Neural progenitor cell (in vitro differentiated cells): ENCODE measurements at regions not wholly inside any gene's neighbourhood (a gene's known extent, or its start where the extent isn't known, plus 50 kb on each side); places are given as distances from the start of the nearest gene placed in this dataset.

Experiments used
- DNase-seq: peaks from one replicate; pipeline ENCODE4 v3.0.0-alpha.2; 2016; ENCODE audit warnings: low spot score
- H2AFZ ChIP-seq: fragments of 200-600 bp; sonication (generic); replicated peaks from 2 replicates; pipeline ENCODE4 v1.6.1; 2016; ENCODE audit warnings: antibody characterized with exemption
- H3F3A ChIP-seq: fragments of 200-600 bp; sonication (generic); 2 replicates; pipeline ENCODE4 v1.6.1; 2016; ENCODE audit warnings: antibody characterized with exemption, low read depth
- H3K27ac ChIP-seq: fragments of 200-600 bp; sonication (generic); 2 replicates; pipeline ENCODE4 v1.5.1; 2016; ENCODE audit warnings: mild to moderate bottlenecking
- H3K27me3 ChIP-seq: fragments of 200-600 bp; sonication (generic); 2 replicates; pipeline ENCODE4 v1.6.1; 2016; ENCODE audit warnings: mild to moderate bottlenecking, moderate library complexity
- H3K36me3 ChIP-seq: fragments of 200-600 bp; sonication (generic); 2 replicates; pipeline ENCODE4 v1.5.1; 2016
- H3K4me1 ChIP-seq: fragments of 200-600 bp; sonication (generic); 2 replicates; pipeline ENCODE4 v1.6.1; 2016; ENCODE audit warnings: mixed run types
- H3K4me2 ChIP-seq: fragments of 200-600 bp; sonication (generic); 2 replicates; pipeline ENCODE4 v1.6.1; 2016
- H3K4me3 ChIP-seq: fragments of 200-600 bp; sonication (generic); 2 replicates; pipeline ENCODE4 v1.5.1; 2016
- H3K79me2 ChIP-seq: fragments of 200-600 bp; sonication (generic); 2 replicates; pipeline ENCODE4 v1.6.1; 2016; ENCODE audit warnings: low read depth
- H3K9ac ChIP-seq: fragments of 200-600 bp; sonication (generic); 2 replicates; pipeline ENCODE4 v1.6.1; 2016
- H3K9me3 ChIP-seq: fragments of 200-600 bp; sonication (generic); 2 replicates; pipeline ENCODE4 v1.5.1; 2016; ENCODE audit warnings: low read depth
- H4K20me1 ChIP-seq: fragments of 200-600 bp; sonication (generic); 2 replicates; pipeline ENCODE4 v1.6.1; 2016; ENCODE audit warnings: low read depth
- H3K27ac Mint-ChIP-seq: 3 replicates; pipeline ENCODE4 v1.8.0; 2021; ENCODE audit warnings: mixed read lengths
- H3K27me3 Mint-ChIP-seq: 2 replicates; pipeline ENCODE4 v1.8.0; 2022; ENCODE audit warnings: low read depth, mild to moderate bottlenecking, inconsistent platforms, moderate library complexity, mixed read lengths; ENCODE audit not compliant: insufficient read depth
- H3K36me3 Mint-ChIP-seq: 3 replicates; pipeline ENCODE4 v1.8.0; 2021; ENCODE audit warnings: mixed read lengths
- H3K4me1 Mint-ChIP-seq: 3 replicates; pipeline ENCODE4 v1.8.0; 2021; ENCODE audit warnings: mixed read lengths
- H3K4me3 Mint-ChIP-seq: 3 replicates; pipeline ENCODE4 v1.8.0; 2021; ENCODE audit warnings: mild to moderate bottlenecking, moderate library complexity, mixed read lengths
- H3K9me3 Mint-ChIP-seq: 3 replicates; pipeline ENCODE4 v1.8.0; 2020; ENCODE audit warnings: mixed read lengths
- CTCF ChIP-seq: fragments of 200-600 bp; sonication (generic); IDR thresholded peaks from 2 replicates; pipeline ENCODE4 v1.5.1; 2017; ENCODE audit warnings: antibody characterized with exemption, mild to moderate bottlenecking
- EZH2 ChIP-seq: fragments of 200-600 bp; sonication (generic); IDR thresholded peaks from 2 replicates; pipeline ENCODE4 v1.6.1; 2017; ENCODE audit warnings: antibody characterized with exemption, mild to moderate bottlenecking, moderate library complexity
- EZH2phosphoT487 ChIP-seq: fragments of 200-600 bp; sonication (generic); IDR thresholded peaks from 2 replicates; pipeline ENCODE4 v1.6.1; 2017; ENCODE audit warnings: antibody characterized with exemption

DNA sequence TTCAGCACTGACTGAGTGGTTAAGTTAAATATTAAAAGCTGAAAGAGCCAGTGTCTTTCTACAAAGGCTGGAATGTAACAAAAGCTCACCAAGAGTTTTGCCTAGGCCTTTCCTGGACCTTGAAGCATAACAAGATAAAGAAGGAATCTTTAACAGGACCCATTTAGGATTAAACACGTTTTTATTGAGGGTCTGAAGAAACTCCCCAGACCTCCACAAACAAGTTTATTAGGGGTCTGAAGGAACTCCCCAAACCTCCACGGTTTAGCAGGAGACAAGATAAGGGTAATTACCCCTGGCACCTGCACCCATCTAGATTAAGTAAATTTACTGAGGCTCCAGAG lies 104.0 kb downstream of the ACAA2 start:
- Histone ChIP-seq H3K4me2 (no peak overlapping the region), H3K9ac (no peak overlapping the region), H4K20me1 (no peaks in the 10 kb centered on the region), H3K27ac (no peak overlapping the region), H3K27me3 (no peaks in the 10 kb centered on the region), H3K36me3 (no peaks in the 10 kb centered on the region), H3K79me2 (no peaks in the 10 kb centered on the region), H3F3A (no peaks in the 10 kb centered on the region), H2AFZ (no peak overlapping the region), H3K4me1 (no peaks in the 10 kb centered on the region), H3K4me3 (no peak overlapping the region), H3K9me3 (no peaks in the 10 kb centered on the region)
- no peak overlapping the region for H3K4me3 Mint-ChIP-seq
- H3K27ac Mint-ChIP-seq, result no peak overlapping the region
- DNase-seq, result no peak
- H3K9me3 Mint-ChIP-seq, result peaks cover 6% of the 10 kb centered on the region
- H3K36me3 Mint-ChIP-seq, result no peaks in the 10 kb centered on the region
- H3K4me1 Mint-ChIP-seq, result peaks cover 8% of the 10 kb centered on the region
- TF ChIP-seq EZH2 (no peak), EZH2phosphoT487 (no peak), CTCF (no peak)
- peaks cover 10% of the 10 kb centered on the region for H3K27me3 Mint-ChIP-seq

DNA sequence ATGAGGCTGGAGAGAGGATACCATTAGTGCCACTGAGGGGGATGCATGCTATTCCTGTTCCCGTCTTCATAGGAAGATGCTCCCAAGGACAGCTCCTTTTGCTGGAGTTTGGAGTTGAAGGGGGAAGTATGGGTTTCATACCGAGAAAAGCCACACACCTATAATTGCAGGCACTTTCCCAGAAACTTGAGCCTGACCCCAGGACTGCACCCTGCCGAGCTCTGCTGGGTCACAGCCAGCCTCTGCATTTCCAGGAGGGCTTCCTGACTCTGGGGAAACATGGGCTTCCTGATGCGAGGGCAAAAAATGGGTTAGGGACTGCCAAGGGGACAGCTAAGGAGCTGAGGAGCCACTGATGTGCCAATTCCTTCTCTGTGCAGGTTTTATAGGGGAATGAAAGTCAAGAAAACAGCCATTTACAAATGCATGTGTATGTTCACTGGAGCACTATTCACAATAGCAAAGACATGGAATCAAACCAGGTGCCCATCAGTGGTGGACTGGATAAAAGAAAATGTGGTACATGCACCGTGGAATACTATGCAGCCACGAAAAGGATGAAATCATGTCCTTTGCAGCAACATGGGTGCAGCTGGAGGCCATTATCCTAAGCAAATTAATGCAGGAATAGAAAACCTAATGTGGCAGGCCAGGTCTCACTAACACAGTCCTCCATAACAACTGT lies 104.5 kb downstream of the ACAA2 start:
- H3K27ac Mint-ChIP-seq, result no peak overlapping the region
- no peak for DNase-seq
- Histone ChIP-seq H2AFZ (no peak overlapping the region), H3K9me3 (no peaks in the 10 kb centered on the region), H3K4me3 (no peak overlapping the region), H3K4me1 (peaks cover 4% of the 10 kb centered on the region), H3K27ac (no peak overlapping the region), H3K27me3 (no peaks in the 10 kb centered on the region), H3K36me3 (no peaks in the 10 kb centered on the region), H3K4me2 (no peak overlapping the region), H3F3A (no peaks in the 10 kb centered on the region), H4K20me1 (no peaks in the 10 kb centered on the region), H3K79me2 (no peaks in the 10 kb centered on the region), H3K9ac (no peak overlapping the region)
- H3K36me3 Mint-ChIP-seq, result no peaks in the 10 kb centered on the region
- peaks cover 6% of the 10 kb centered on the region for H3K9me3 Mint-ChIP-seq
- TF ChIP-seq EZH2 (no peak), CTCF (no peak), EZH2phosphoT487 (no peak)
- H3K27me3 Mint-ChIP-seq, result peaks cover 10% of the 10 kb centered on the region
- H3K4me3 Mint-ChIP-seq, result no peak overlapping the region
- peaks cover 10% of the 10 kb centered on the region for H3K4me1 Mint-ChIP-seq

GRCh38 chr18:49707599-49707998 lies 105.7 kb downstream of the ACAA2 start:
- H3K27ac Mint-ChIP-seq, result peak overlapping the region; percentile 72
- no peak for DNase-seq
- Histone ChIP-seq H3K9me3 (no peaks in the 10 kb centered on the region), H4K20me1 (no peaks in the 10 kb centered on the region), H3F3A (no peaks in the 10 kb centered on the region), H2AFZ (no peak overlapping the region), H3K27ac (no peak overlapping the region), H3K4me3 (no peak overlapping the region), H3K36me3 (no peaks in the 10 kb centered on the region), H3K4me2 (no peak overlapping the region), H3K9ac (no peak overlapping the region), H3K79me2 (no peaks in the 10 kb centered on the region), H3K27me3 (no peaks in the 10 kb centered on the region), H3K4me1 (peaks cover 6% of the 10 kb centered on the region)
- no peaks in the 10 kb centered on the region for H3K36me3 Mint-ChIP-seq
- H3K4me3 Mint-ChIP-seq, result no peak overlapping the region
- H3K9me3 Mint-ChIP-seq, result peaks cover under 1% of the 10 kb centered on the region
- no peak for TF ChIP-seq EZH2
- no peak for TF ChIP-seq CTCF
- no peak for TF ChIP-seq EZH2phosphoT487
- H3K4me1 Mint-ChIP-seq, result peaks cover 12% of the 10 kb centered on the region
- peaks cover 7% of the 10 kb centered on the region for H3K27me3 Mint-ChIP-seq
